PC-9 (cell line): ENCODE measurements at regions not wholly inside any gene's neighbourhood (a gene's known extent, or its start where the extent isn't known, plus 50 kb on each side); places are given as distances from the start of the nearest gene placed in this dataset.

Experiments used
- EZH2 ChIP-seq: fragments of 200-600 bp; sonication (generic); IDR thresholded peaks from 2 replicates; pipeline ENCODE4 v1.8.0; 2017; ENCODE audit warnings: antibody characterized with exemption, low read depth
- TF ChIP-seq, protein P1 (sequence below): fragments of 200-600 bp; sonication (generic); conservative IDR thresholded peaks from 2 replicates; pipeline ENCODE4 v1.6.1; 2017; ENCODE audit warnings: mixed run types, antibody characterized with exemption, mild to moderate bottlenecking, moderate library complexity

GRCh38 chr7:98681511-98681910 lies 64.4 kb downstream of the NPTX2 start:
- TF ChIP-seq, protein P1, sequence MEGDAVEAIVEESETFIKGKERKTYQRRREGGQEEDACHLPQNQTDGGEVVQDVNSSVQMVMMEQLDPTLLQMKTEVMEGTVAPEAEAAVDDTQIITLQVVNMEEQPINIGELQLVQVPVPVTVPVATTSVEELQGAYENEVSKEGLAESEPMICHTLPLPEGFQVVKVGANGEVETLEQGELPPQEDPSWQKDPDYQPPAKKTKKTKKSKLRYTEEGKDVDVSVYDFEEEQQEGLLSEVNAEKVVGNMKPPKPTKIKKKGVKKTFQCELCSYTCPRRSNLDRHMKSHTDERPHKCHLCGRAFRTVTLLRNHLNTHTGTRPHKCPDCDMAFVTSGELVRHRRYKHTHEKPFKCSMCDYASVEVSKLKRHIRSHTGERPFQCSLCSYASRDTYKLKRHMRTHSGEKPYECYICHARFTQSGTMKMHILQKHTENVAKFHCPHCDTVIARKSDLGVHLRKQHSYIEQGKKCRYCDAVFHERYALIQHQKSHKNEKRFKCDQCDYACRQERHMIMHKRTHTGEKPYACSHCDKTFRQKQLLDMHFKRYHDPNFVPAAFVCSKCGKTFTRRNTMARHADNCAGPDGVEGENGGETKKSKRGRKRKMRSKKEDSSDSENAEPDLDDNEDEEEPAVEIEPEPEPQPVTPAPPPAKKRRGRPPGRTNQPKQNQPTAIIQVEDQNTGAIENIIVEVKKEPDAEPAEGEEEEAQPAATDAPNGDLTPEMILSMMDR, result no peak
- no peak for TF ChIP-seq EZH2
